HG03039 (cell line): ENCODE measurements at regions not wholly inside any gene's neighbourhood (a gene's known extent, or its start where the extent isn't known, plus 50 kb on each side); places are given as distances from the start of the nearest gene placed in this dataset.

Experiments
- ATAC-seq: cut with Tn5 transposase; IDR thresholded peaks from one replicate; pipeline ENCODE4 v1.9.1; 2021; ENCODE audit warnings: mild to moderate bottlenecking, moderate library complexity; ENCODE audit not compliant: unreplicated experiment

DNA sequence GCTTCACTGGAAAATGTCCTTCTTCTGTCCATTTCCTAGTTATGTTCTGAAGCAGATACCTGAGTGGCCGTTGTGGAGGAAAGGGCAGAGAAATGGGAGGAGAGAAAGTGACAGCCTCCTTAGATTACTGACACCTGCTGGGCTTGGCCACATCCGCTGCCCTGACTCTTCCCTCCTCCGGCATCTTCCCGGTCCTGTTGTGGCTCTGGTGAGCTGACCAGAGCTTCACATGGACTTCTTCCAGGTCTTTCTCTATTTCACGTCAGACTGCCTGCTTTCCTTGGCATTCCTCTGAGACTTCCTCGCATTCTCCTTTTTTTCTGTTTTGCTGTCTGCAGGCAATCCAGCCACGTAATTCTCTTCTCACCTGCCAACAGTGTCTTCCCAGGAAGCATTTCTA lies 138.7 kb upstream of the E2F8 start:
- no peak for ATAC-seq

DNA sequence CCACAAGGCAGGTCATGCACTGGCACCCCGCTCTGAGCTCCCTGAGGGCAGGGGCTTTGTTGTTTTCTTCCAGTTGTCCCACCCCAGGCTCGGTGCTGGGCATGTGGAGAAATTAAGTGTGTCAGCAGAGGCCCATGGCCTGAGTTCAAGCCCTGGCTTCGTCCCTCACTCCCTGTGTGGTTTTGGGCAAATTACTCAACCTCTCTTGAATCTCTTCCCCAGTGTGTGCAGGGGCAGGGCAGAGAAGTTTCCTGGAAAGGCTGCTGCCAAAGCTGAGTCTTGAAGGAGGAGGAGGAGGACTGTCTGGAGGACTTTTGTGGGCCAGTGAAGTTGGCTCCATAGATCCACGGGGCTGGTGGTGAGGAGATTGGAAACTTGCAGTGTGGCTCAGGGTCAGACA lies 138.1 kb upstream of the E2F8 start:
- ATAC-seq, result no peak

- no peak for ATAC-seq
Observed at GRCh38 chr11:19377881-19378280, 137.1 kb upstream of the E2F8 start.

DNA sequence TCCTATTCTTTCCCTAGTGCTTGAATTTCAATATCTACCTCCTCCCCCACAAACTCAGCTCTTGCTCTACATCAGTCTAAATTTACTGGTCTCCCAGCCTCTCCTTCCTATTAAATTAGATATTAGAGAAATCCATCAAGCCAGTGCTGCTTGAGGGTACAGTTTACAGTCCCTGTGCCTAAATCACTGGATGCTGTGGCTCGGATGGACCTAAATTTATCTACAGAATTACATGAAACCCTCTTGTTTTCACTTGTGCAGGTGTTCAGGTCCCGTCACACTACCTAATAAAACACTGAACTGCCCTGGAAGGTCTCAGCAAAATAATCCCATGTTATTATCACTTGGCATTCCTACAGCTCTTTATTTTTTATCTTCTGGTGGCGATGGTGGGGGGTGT lies 134.7 kb upstream of the E2F8 start:
- ATAC-seq, result no peak

GRCh38 chr11:19374151-19374569 lies 133.4 kb upstream of the E2F8 start:
- no peak for ATAC-seq

DNA sequence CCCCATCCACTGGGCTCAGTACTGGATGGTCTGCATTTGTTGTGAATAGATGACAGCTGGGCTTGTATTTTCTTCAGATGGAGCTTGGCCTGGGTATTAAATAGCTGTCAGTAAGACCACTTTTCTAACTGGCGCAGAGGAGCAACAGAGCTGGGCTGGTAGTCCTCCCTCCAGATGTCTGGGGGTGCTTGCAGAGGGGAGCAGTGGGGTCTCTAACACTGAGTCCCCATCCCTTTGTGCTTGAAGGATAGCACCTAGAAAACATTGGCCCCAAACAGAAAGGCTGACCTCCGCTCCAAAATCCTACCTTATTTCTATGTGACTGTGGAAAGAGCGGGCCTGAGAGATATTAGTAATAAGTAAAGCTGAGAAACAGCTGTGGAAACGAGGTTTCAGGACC lies 131.6 kb upstream of the E2F8 start:
- ATAC-seq, result no peak

DNA sequence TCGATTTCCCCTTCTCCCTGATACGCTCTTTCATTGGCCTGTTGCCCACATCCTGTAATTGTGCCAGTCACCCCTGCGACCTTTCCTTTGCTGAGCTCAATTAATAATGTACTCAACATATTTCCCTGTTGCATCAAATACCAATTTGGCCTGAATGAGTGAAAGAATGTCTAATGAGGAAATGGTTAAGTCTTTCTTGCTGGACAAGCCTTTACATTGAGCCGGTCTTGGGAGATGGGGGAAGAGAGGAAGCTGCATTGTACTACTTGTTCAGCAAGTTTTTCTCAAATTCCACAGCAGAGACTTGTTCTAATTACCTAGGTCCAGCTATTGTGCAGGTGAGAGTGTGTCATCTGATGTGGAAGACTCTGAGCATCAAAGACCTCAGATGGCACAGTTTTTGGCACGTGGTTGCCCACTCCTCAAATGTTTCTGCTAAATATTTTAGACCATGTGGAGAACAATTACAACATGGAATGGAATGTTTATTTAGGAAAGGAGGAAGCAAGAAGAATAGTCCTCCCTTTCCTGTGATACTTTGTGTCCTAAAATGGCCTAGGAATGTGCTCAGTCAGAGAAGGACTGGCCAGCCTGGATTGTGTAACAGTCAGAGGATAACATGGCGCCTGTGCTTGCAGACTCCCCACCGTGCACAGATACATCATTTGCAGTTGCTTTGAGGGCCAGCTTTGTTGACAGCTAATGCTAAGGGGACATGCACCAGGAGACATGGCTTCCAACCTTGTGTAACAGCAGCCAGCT lies 129.5 kb upstream of the E2F8 start:
- ATAC-seq, result no peak

GRCh38 chr11:19368726-19369375 lies 128.1 kb upstream of the E2F8 start:
- ATAC-seq, result no peak

GRCh38 chr11:19366992-19367709 lies 126.4 kb upstream of the E2F8 start:
- ATAC-seq, result no peak

- ATAC-seq, result no peak
Observed at GRCh38 chr11:19365743-19366410, 125.1 kb upstream of the E2F8 start.

- ATAC-seq, result no peak
Observed at GRCh38 chr11:19359221-19360000, 118.7 kb upstream of the E2F8 start.

GRCh38 chr11:19357943-19358342 lies 117.2 kb upstream of the E2F8 start:
- no peak for ATAC-seq

DNA sequence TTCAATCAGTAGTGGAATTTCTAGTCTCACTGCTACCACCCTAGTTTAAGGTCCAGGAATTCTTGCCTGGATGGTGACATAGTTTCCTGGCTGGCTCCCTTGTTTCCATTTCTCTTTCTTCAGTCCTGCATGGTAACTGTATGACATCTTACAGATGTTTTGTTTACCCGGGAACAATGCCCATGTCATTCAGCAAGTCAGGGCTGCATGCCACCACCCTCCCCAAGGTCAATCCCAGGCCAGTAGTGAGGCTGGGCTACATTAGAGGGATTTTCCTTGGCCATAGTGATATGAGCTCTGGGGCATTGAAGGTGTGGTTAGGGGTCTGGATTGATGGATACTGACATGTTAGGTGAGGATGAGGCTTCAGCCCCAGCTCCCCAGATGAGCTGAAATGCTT lies 114.9 kb upstream of the E2F8 start:
- no peak for ATAC-seq

GRCh38 chr11:19353287-19353850 lies 112.6 kb upstream of the E2F8 start:
- ATAC-seq, result no peak

DNA sequence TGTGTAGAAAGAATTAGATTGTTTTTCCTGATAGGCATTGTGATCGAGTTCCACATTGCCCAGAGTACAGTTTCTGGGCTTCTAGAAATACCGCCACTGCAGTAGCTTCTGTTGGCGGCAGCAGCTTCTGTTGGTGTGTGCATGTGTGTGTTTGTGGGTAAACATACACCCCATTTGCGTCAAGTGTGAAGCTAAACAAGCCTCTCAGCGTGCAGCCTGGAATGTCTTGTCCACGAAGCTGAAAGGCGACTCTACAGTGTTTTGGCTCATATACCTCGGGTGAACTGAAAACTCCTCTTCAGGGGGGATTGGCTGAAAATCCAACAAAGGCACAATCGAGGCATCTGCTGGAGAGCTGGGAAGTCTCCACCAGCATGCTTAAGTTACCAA lies 112.0 kb upstream of the E2F8 start:
- no peak for ATAC-seq

GRCh38 chr11:19352072-19352770 lies 111.5 kb upstream of the E2F8 start:
- ATAC-seq, result no peak

DNA sequence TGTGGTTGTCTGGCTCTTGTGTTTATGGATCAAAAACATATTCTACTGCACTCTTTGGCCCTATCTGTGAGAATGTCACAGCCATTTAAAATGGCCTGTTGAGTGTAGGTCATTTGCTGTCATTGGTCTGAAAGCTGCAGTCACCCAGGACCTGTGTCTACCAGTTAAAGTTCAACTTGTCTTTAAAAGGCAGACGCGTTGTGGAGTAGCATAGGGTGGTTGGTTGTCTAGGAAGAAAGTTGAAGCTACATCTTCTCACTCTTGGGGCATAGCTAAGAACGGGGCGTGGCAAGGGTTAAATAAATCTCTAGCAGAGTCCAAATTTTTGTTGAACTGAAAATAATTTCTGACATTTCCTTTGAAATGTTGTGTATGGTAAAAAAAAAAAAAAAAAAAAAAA lies 110.7 kb upstream of the E2F8 start:
- ATAC-seq, result no peak

DNA sequence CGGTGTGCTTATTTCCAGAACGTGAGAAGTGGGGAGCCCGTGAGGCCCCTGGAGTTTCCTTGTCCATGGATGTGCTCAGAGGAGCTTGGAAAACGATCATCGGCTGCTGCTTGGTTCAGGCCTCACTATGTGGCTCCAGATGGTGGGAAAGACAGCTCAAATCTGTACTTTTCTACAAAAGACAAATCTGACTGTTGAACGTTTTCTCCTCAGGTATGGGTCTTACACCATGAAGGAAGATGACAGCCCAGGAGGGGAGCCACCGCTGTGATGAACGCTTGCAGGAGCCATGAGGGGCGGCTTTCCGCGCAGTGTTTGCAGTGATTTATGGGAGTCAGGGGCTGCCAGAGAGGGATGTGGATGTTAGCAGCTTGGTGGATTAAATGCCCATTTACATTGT lies 109.4 kb upstream of the E2F8 start:
- ATAC-seq, result no peak

GRCh38 chr11:19349340-19350025 lies 108.7 kb upstream of the E2F8 start:
- ATAC-seq, result no peak
